Keratinocyte (primary cell): ENCODE measurements at regions not wholly inside any gene's neighbourhood (a gene's known extent, or its start where the extent isn't known, plus 50 kb on each side); places are given as distances from the start of the nearest gene placed in this dataset.

Experiments
- DNase-seq: peaks from one replicate; pipeline ENCODE4 v3.0.0-alpha.2; 2011; ENCODE audit warnings: low read depth, missing footprints, low spot score
- FAIRE-seq: peaks from 2 replicates; lab custom pipeline; 2011; peaks lifted over from hg19 to GRCh38; lab: Jason Lieb, UNC
- H2AFZ ChIP-seq: 2 replicates; pipeline ENCODE4 v1.6.0; 2012; ENCODE audit warnings: low read length, control low read depth, inconsistent platforms; ENCODE audit not compliant: control insufficient read depth
- H3K27ac ChIP-seq: 2 replicates; pipeline ENCODE4 v1.5.1; 2011; ENCODE audit warnings: low read length; ENCODE audit not compliant: control insufficient read depth, insufficient read depth
- H3K27me3 ChIP-seq: 3 replicates; pipeline ENCODE4 v1.6.0; 2011; ENCODE audit warnings: low read length; ENCODE audit not compliant: control insufficient read depth, insufficient read depth; ENCODE audit errors: extremely low read depth
- H3K36me3 ChIP-seq, 2 experiments: 2 replicates in 1 of 2; 3 replicates in 1 of 2; pipeline ENCODE4 v1.5.1; 2011; ENCODE audit warnings: low read length in 2 of 2, mild to moderate bottlenecking in 1 of 2; ENCODE audit not compliant: control insufficient read depth in 2 of 2, insufficient read depth in 2 of 2; ENCODE audit errors: extremely low read depth in 1 of 2
- H3K4me1 ChIP-seq: 3 replicates; pipeline ENCODE4 v1.5.1; 2011; ENCODE audit warnings: low read length; ENCODE audit not compliant: control insufficient read depth, insufficient read depth; ENCODE audit errors: extremely low read depth
- H3K4me2 ChIP-seq: 3 replicates; pipeline ENCODE4 v1.6.0; 2011; ENCODE audit warnings: low read depth, low read length; ENCODE audit not compliant: control insufficient read depth, insufficient read depth; ENCODE audit errors: extremely low read depth
- H3K4me3 ChIP-seq, 3 experiments: fragments of 200-600 bp in 1 of 3; sonication (generic) in 1 of 3; 2 replicates in 2 of 3; 3 replicates in 1 of 3; pipeline ENCODE4 v1.5.1; 2011 to 2016; ENCODE audit warnings: low read length in 3 of 3, mild to moderate bottlenecking in 3 of 3, control low read depth in 2 of 3, inconsistent platforms in 1 of 3, low read depth in 1 of 3, mixed read lengths in 1 of 3, mixed run types in 1 of 3, moderate library complexity in 1 of 3; ENCODE audit not compliant: control insufficient read depth in 2 of 3, insufficient read depth in 2 of 3; ENCODE audit errors: extremely low read depth in 1 of 3
- H3K79me2 ChIP-seq: 2 replicates; pipeline ENCODE4 v1.6.0; 2012; ENCODE audit warnings: low read length; ENCODE audit not compliant: control insufficient read depth, insufficient read depth
- H3K9ac ChIP-seq: 3 replicates; pipeline ENCODE4 v1.6.0; 2011; ENCODE audit warnings: low read length; ENCODE audit not compliant: control insufficient read depth, insufficient read depth; ENCODE audit errors: extremely low read depth
- H3K9me1 ChIP-seq: 3 replicates; pipeline ENCODE4 v1.6.0; 2011; ENCODE audit warnings: low read length; ENCODE audit not compliant: control insufficient read depth, insufficient read depth; ENCODE audit errors: extremely low read depth
- H3K9me3 ChIP-seq: 2 replicates; pipeline ENCODE4 v1.5.1; 2012; ENCODE audit warnings: low read depth, low read length; ENCODE audit not compliant: control insufficient read depth
- H4K20me1 ChIP-seq: 3 replicates; pipeline ENCODE4 v1.6.0; 2011; ENCODE audit warnings: low read length; ENCODE audit not compliant: control insufficient read depth, insufficient read depth; ENCODE audit errors: extremely low read depth
- CTCF ChIP-seq, 3 experiments: IDR thresholded peaks in 1 of 3; conservative IDR thresholded peaks in 1 of 3; optimal IDR thresholded peaks in 1 of 3; 2 replicates in 2 of 3; 3 replicates in 1 of 3; pipeline versions ENCODE3 to v1.5.1; 2011; ENCODE audit warnings: low read length in 3 of 3, mild to moderate bottlenecking in 3 of 3, moderate library complexity in 2 of 3, control low read depth in 1 of 3, inconsistent platforms in 1 of 3; ENCODE audit not compliant: insufficient read depth in 2 of 3; ENCODE audit errors: extremely low read depth in 1 of 3
- EZH2 ChIP-seq: IDR thresholded peaks from one replicate; pipeline ENCODE4 v1.6.1; 2012; ENCODE audit warnings: inconsistent platforms, mild to moderate bottlenecking, low read length, moderate library complexity
- dilution Hi-C: fragments of 300-500 bp; cut with MboI; formaldehyde crosslinking; loops from one replicate; pipeline ENCODE4 v1.7.0; 2020; ENCODE audit warnings: low sequenced_read_pairs; ENCODE audit not compliant: extremely low pct_ligation_motif_present

DNA sequence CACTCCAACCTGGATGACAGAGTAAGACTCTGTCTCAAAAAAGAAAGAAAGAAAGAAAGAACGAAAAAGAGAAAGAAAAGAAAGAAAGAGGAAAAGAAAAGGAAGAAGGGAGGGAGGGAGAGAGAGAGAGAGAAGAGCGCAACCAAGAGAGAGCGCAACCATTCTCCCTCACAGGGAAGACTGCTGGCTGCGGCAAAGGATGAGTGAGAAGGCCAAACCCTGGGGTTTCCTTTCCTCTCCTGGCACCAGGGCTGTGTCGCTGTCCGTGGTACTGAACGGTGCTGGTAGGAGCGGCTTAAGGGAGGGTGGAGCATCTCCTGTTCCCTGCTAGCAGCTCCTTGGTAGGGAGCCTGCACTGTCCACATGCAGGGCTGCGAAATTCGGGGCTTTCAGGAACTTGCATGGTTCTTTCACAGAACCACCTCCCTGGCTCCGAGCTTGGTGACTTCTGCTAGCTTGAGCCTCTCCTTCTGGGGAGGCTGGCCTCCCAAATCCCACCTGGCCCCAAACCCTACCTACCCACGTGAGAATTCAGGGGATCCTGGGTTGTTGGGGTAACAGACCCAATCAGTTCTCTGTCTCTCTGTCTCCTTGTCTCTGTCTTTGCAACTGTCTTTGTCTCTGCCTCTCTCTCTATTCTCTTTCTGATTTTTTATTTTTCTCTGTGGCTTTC is 51.1 kb upstream of the ZNRF4 start:
- FAIRE-seq (peak; percentile 82), DNase-seq (peak; percentile 28)
- Histone ChIP-seq H3K9ac (no peak overlapping the region), H3K36me3 (no peaks in the 10 kb centered on the region), H4K20me1 (no peaks in the 10 kb centered on the region), H3K27ac (no peak overlapping the region), H3K27me3 (no peaks in the 10 kb centered on the region), H3K4me1 (no peaks in the 10 kb centered on the region), H3K9me3 (no peaks in the 10 kb centered on the region), H2AFZ (no peak overlapping the region), H3K79me2 (no peaks in the 10 kb centered on the region), H3K4me3 (no peak overlapping the region), H3K9me1 (no peaks in the 10 kb centered on the region), H3K4me2 (no peak overlapping the region)
- dilution Hi-C loops = no loop called here
- TF ChIP-seq EZH2 (no peak), CTCF (optimal IDR thresholded peaks at IDR 0.05 in 1 of 3, IDR thresholded peaks at IDR 0.05 in 1 of 3, conservative IDR thresholded peaks at IDR 0.05 in 1 of 3; ENCODE audit: extremely low read depth in 1 of 3, insufficient read depth in 2 of 3, low read length in 3 of 3) (no peak)
